ENCODE measurements at regions not wholly inside any gene's neighbourhood (a gene's known extent, or its start where the extent isn't known, plus 50 kb on each side); places are given as distances from the start of the nearest gene placed in this dataset.

GRCh38 chr3:162666835-162667234 lies 1170.2 kb downstream of the OTOL1 start:
- no peak for DNase-seq (ENCODE audit: low read depth)
- Histone ChIP-seq H3K27me3 (ENCODE audit: control insufficient read depth, insufficient read depth, low read length) (no peaks in the 10 kb centered on the region), H3K4me3 (ENCODE audit: low read depth, low read length) (no peak overlapping the region), H3K36me3 (ENCODE audit: control insufficient read depth, insufficient read depth, low read length) (no peaks in the 10 kb centered on the region)
- CTCF ChIA-PET, result interaction anchor here (1.0 kb wide), 1 partner anchor 40 kb away, joined by 3 read pairs; no protein-coding TSS in a partner anchor
- POLR2A ChIA-PET, result no interaction called here
- no peak for TF ChIP-seq CTCF (IDR thresholded peaks at IDR 0.05; ENCODE audit: insufficient read depth, low read depth, low read length)

DNA sequence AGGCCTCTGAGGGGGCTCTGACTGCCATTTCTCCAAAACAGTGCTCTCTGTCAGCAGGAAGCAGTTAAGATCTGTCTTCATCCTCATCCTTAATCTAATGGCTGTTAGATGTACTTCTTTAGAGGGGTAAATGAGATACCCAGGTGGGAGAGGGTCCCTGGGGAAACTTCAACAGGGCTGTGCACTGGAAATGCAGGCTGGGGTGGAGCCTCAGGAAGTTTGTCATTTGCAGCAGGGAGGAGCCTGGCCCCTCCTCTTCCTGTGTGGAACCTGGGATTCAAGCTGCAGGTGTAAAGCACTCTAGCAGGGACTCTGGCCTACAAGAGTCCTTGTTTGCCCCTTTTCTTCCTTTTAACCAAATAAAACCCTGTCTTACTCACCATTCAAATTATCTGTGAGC lies 1173.6 kb downstream of the OTOL1 start:
- Histone ChIP-seq H3K27me3 (ENCODE audit: control insufficient read depth, insufficient read depth, low read length) (no peaks in the 10 kb centered on the region), H3K4me3 (ENCODE audit: low read depth, low read length) (no peak overlapping the region), H3K36me3 (ENCODE audit: control insufficient read depth, insufficient read depth, low read length) (no peaks in the 10 kb centered on the region)
- DNase-seq (ENCODE audit: low read depth), result no peak
- no peak for TF ChIP-seq CTCF (IDR thresholded peaks at IDR 0.05; ENCODE audit: insufficient read depth, low read depth, low read length)
- POLR2A ChIA-PET, result no interaction called here
- CTCF ChIA-PET, result no interaction called here

DNA sequence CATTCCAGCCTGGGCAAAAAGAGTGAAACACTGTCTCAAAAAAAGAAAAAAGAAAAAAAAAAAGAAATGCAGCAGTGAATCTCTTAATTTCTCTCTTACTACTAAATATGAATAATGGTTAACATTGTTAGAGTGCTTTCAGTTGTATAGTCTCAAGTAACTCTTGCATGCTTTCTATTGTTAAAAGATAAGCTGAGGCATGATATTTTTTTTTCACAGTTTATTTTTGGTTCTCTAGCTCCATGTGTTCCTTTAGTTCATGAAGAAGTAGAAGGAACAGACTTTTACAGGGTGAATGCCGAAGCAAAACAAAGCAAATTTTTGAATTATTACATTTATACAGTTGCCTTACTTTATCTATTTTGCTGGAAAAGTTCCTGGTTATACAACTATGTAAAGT lies 1180.9 kb downstream of the OTOL1 start:
- DNase-seq (ENCODE audit: low read depth), result no peak
- Histone ChIP-seq H3K36me3 (ENCODE audit: control insufficient read depth, insufficient read depth, low read length) (no peaks in the 10 kb centered on the region), H3K4me3 (ENCODE audit: low read depth, low read length) (no peak overlapping the region), H3K27me3 (ENCODE audit: control insufficient read depth, insufficient read depth, low read length) (no peaks in the 10 kb centered on the region)
- ChIA-PET POLR2A (no interaction called here), CTCF (no interaction called here)
- no peak for TF ChIP-seq CTCF (IDR thresholded peaks at IDR 0.05; ENCODE audit: insufficient read depth, low read depth, low read length)

DNA sequence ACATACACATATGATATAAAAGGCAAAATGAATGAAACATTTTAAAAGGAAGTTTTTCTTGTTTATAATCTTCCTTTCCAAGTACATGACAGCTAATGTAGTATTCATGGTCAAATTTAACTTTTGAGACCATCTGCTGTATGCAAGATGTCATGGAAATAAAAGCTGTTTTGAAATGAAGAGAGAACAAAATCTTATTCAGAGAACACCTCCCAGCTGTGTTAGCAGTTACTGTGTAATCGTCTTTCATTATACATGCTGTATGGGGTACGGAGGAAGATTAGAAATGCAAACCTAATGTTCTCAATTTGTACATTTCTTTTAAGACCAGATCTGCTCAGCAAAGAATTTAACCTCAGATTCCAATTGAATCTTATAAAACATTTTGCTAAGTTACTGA lies 1182.3 kb downstream of the OTOL1 start:
- no peak for TF ChIP-seq CTCF (IDR thresholded peaks at IDR 0.05; ENCODE audit: insufficient read depth, low read depth, low read length)
- CTCF ChIA-PET, result no interaction called here
- H3K36me3 ChIP-seq (ENCODE audit: control insufficient read depth, insufficient read depth, low read length), result no peaks in the 10 kb centered on the region
- H3K27me3 ChIP-seq (ENCODE audit: control insufficient read depth, insufficient read depth, low read length), result no peaks in the 10 kb centered on the region
- POLR2A ChIA-PET, result no interaction called here
- no peak for DNase-seq (ENCODE audit: low read depth)
- H3K4me3 ChIP-seq (ENCODE audit: low read depth, low read length), result no peak overlapping the region

GRCh38 chr3:162684260-162684659 lies 1187.7 kb downstream of the OTOL1 start:
- ChIA-PET CTCF (interaction anchor here (0.6 kb wide), 1 partner anchor 9 kb away, joined by 3 read pairs; no protein-coding TSS in a partner anchor), POLR2A (no interaction called here)
- Histone ChIP-seq H3K27me3 (ENCODE audit: control insufficient read depth, insufficient read depth, low read length) (no peaks in the 10 kb centered on the region), H3K4me3 (ENCODE audit: low read depth, low read length) (no peak overlapping the region), H3K36me3 (ENCODE audit: control insufficient read depth, insufficient read depth, low read length) (no peaks in the 10 kb centered on the region)
- TF ChIP-seq CTCF (IDR thresholded peaks at IDR 0.05; ENCODE audit: insufficient read depth, low read depth, low read length), result no peak
- DNase-seq (ENCODE audit: low read depth), result no peak
